GM19328 (cell line): ENCODE measurements at regions not wholly inside any gene's neighbourhood (a gene's known extent, or its start where the extent isn't known, plus 50 kb on each side); places are given as distances from the start of the nearest gene placed in this dataset.

Experiments
- ATAC-seq: cut with Tn5 transposase; IDR thresholded peaks from one replicate; pipeline ENCODE4 v1.9.1; 2021; ENCODE audit warnings: mild to moderate bottlenecking, moderate library complexity; ENCODE audit not compliant: unreplicated experiment

DNA sequence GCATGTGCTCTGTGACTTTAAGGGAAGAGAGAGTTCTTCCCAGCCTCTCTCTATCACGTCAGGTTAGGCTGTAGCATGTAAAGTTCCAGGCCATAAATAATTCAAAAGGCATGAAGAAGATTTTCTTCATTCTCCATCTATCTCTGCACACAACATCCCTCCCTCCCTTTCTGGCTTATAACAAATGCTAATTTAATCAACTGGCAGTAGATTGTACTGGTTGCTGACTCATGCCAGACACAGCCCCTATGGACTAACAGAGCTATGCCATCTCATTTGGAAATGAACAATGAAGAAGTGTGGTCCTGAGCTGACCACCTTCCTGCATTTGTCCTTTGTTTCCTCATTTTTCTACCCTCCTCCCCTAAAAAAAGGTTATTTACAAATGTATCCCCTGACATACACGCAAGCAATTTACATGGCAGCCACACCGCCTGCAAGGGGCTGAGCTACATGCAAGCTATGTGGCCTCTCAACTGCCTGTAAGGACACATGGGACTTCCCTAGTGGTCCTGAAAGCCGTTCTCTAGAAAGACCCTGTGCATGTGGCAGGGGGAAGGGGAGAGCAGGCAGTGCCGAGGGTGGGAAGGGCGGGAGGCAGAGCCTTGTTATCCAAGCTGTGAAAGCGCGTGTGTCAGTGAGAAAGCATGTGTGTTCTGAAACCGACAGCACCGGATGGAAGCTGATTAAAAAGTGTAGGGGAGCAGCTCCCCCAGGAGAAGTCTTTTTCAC lies 90.9 kb upstream of the KLF7 start:
- no peak for ATAC-seq

- no peak for ATAC-seq
Observed at GRCh38 chr2:207257251-207258250, 91.8 kb upstream of the KLF7 start.

DNA sequence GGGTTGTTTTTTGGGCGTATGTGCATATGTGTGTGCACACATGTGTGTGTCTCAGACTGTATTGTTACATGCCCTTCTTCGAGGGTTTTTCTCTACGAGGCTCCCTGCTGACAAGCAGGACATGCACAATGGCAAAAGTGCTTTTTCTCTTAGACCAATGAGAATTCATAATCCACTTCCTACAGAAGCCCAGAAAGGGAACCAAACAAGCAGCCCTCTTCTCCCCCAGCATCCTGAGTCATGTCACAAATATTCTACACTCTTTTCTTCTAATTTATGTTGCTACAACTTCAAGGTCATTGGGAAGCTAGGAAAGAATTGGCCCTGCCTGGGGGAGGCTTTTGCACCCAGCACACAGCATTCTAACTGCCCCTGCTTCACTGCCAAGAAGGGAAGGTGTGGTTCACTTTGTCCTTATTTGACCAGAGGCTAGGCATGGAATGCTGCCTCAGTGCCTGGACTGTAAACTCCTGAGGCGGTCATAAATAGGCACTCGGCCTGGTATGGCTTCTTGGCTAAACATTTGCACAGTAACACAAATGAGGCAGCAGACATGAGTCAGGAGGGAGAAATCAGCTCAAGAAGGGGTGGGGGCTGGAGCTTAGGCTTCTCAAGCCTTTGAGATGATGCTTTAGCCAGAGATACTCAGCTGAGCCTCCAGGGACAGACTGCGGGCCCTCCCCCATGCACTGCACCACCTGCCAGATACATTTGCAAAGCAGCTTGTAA lies 92.7 kb upstream of the KLF7 start:
- no peak for ATAC-seq

DNA sequence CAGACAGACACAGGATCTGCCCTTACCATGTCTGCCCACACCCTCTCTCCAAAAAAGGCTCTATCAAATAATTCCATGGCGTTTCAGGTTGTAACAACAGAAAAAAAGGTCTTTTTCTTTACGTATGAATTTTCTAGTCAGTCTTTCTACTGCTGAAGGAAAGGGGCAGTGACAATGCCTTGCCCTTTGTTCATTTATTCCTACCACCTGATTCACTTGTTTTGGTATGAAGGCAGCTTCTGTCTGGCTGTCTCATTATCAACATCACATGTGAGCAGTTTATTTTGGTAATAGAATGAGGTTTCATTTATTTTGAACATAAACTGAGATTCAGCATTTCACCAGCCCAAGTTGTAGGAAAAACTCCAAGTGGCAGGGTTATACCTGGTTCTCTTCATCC lies 94.3 kb upstream of the KLF7 start:
- ATAC-seq, result no peak

- ATAC-seq, result no peak
Observed at GRCh38 chr2:207260947-207261346, 95.2 kb upstream of the KLF7 start.

GRCh38 chr2:207264310-207264709 lies 98.6 kb upstream of the KLF7 start:
- no peak for ATAC-seq

DNA sequence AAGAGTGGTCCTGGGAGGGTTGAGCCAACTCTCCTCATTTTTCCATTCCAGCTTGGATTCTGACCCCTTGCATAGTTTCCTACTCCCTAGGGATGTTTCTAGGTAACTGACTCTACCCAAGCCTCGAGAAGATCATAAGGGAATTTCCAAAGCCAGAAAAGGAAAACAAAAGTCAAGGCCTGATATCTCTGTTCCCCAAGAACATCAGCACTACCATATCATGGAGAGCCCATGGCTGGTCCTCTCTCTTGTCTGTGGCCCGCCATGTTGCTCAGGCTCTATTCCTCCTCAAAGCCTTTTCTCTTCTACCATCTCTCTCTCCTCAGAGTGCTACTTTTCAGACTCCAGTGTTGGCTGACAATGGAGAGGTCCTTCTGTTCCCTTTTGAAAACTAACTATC lies 99.6 kb upstream of the KLF7 start:
- ATAC-seq, result no peak

DNA sequence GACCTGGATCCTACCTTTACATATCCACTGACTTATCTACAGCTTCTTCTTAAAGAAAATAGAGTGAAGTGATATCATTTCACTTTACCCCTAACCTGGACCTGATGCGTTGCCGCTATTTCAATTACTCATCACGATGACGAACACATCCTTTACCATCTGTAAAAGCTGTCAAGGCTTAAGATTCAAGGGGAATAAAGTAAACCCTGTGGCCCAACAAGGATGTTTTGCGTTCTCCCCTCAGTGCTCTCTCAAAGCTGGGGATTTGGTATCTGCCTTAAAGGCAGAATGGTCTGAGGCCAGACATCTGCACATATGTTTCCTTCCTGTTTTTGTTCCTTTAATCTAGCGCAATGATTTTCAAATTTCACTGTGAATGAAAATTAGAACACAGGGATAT lies 100.1 kb upstream of the KLF7 start:
- no peak for ATAC-seq

GRCh38 chr2:207266648-207267047 lies 100.9 kb upstream of the KLF7 start:
- no peak for ATAC-seq

GRCh38 chr2:207269038-207269437 lies 103.3 kb upstream of the KLF7 start:
- ATAC-seq, result no peak

- no peak for ATAC-seq
Observed at GRCh38 chr2:207274530-207275189, 108.9 kb upstream of the KLF7 start.

- ATAC-seq, result no peak
Observed at GRCh38 chr2:207275779-207276178, 110.0 kb upstream of the KLF7 start.

GRCh38 chr2:207276248-207276647 lies 110.5 kb upstream of the KLF7 start:
- no peak for ATAC-seq

- ATAC-seq, result no peak
Observed at GRCh38 chr2:207276858-207277257, 111.1 kb upstream of the KLF7 start.

DNA sequence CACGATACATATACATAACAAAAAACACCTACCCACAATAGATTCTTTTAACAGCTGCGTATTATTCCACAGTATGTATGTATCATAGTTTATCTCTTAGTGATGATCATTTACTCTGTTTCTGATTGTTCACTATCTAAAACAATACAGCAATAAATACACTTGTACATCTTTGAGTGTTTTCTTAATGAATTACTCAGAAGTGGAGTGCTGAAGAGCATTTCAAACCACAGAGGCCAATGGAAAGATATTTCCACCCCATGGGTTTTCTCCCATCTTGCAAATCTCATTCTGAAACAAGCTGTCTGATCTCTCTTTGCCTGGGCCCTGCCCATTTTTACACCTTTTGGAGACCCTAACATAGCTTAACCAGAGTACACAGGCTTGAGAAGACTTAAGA lies 113.8 kb upstream of the KLF7 start:
- ATAC-seq, result no peak

GRCh38 chr2:207281436-207281835 lies 115.7 kb upstream of the KLF7 start:
- no peak for ATAC-seq

- ATAC-seq, result no peak
Observed at GRCh38 chr2:207282916-207283315, 117.2 kb upstream of the KLF7 start.

GRCh38 chr2:207283356-207283755 lies 117.6 kb upstream of the KLF7 start:
- ATAC-seq, result no peak

GRCh38 chr2:207284556-207285472 lies 119.1 kb upstream of the KLF7 start:
- no peak for ATAC-seq

DNA sequence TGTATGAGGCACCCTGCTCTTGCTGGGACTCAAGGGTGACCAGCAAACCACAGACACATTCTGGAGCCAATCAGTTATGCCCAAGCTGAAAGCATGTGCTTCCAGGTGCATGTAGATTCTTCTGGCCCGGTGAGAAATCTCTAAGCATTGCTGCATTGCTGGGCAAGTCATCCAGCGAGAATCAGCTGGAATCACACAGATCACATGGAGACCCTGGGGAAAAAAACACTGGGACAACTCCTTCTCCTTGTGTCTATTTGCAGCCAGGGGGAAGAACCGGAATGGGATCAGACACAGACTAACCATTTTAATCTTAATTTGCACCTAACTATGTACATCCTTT lies 119.7 kb upstream of the KLF7 start:
- no peak for ATAC-seq
